ENCODE measurements at regions not wholly inside any gene's neighbourhood (a gene's known extent, or its start where the extent isn't known, plus 50 kb on each side); places are given as distances from the start of the nearest gene placed in this dataset.

DNA sequence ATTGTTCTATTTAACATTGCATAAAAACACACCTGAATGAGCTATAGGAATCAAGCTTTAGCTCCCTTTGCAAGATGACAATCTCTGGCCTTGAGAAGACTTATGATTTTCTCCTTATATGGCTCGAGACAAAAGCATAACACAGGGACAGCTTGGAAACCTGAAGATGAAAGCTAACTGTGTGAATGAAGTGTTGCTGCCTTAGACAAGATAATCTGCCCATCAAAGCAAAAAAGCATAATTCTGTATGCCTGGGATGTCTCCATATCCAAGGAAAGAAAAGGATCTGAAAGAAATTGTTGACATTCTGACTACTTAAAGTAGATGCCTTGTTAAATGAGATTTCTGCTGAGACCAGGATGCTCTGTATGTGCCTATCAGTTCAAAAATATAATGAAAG lies 526.7 kb upstream of the TOM1L1 start:
- TF ChIP-seq, protein P1, sequence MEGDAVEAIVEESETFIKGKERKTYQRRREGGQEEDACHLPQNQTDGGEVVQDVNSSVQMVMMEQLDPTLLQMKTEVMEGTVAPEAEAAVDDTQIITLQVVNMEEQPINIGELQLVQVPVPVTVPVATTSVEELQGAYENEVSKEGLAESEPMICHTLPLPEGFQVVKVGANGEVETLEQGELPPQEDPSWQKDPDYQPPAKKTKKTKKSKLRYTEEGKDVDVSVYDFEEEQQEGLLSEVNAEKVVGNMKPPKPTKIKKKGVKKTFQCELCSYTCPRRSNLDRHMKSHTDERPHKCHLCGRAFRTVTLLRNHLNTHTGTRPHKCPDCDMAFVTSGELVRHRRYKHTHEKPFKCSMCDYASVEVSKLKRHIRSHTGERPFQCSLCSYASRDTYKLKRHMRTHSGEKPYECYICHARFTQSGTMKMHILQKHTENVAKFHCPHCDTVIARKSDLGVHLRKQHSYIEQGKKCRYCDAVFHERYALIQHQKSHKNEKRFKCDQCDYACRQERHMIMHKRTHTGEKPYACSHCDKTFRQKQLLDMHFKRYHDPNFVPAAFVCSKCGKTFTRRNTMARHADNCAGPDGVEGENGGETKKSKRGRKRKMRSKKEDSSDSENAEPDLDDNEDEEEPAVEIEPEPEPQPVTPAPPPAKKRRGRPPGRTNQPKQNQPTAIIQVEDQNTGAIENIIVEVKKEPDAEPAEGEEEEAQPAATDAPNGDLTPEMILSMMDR (IDR thresholded peaks at IDR 0.05) = no peak
- no peak for TF ChIP-seq POLR2A (IDR thresholded peaks at IDR 0.05)

Measured in uterus (tissue), 2 donors.